ENCODE measurements at regions not wholly inside any gene's neighbourhood (a gene's known extent, or its start where the extent isn't known, plus 50 kb on each side); places are given as distances from the start of the nearest gene placed in this dataset.
"Not testable (repeated sequence)": the region's sequence is repeated elsewhere in the genome, so short reads cannot be mapped to it uniquely, and the experiment has no call there.

GRCh38 chr2:52520644-52521043 is 1247.0 kb upstream of the CHAC2 start:
- FAIRE-seq, result no peak

- FAIRE-seq, result no peak
Measured at GRCh38 chr2:52518678-52519077, 1248.9 kb upstream of the CHAC2 start.

- FAIRE-seq, result no peak
Measured at GRCh38 chr2:52512760-52513159, 1254.8 kb upstream of the CHAC2 start.

- FAIRE-seq, result no peak
Measured at GRCh38 chr2:52510432-52510831, 1257.2 kb upstream of the CHAC2 start.

- FAIRE-seq, result no peak
Measured at GRCh38 chr2:52502476-52502860, 1265.1 kb upstream of the CHAC2 start.

GRCh38 chr2:52501715-52502475 is 1265.7 kb upstream of the CHAC2 start:
- FAIRE-seq, result no peak

- FAIRE-seq, result no peak
Measured at GRCh38 chr2:52500561-52500960, 1267.0 kb upstream of the CHAC2 start.

GRCh38 chr2:52498077-52498750 is 1269.4 kb upstream of the CHAC2 start:
- FAIRE-seq, result no peak

- FAIRE-seq, result no peak
Measured at GRCh38 chr2:52495816-52496215, 1271.8 kb upstream of the CHAC2 start.

- FAIRE-seq, result no peak
Measured at GRCh38 chr2:52477166-52477565, 1290.4 kb upstream of the CHAC2 start.

GRCh38 chr2:52475590-52475989 is 1292.0 kb upstream of the CHAC2 start:
- no peak for FAIRE-seq

GRCh38 chr2:52474091-52474490 is 1293.5 kb upstream of the CHAC2 start:
- FAIRE-seq, result no peak

- FAIRE-seq, result no peak
Measured at GRCh38 chr2:52473526-52473925, 1294.1 kb upstream of the CHAC2 start.

- FAIRE-seq, result not testable (repeated sequence)
Measured at GRCh38 chr2:52470457-52470856, 1297.1 kb upstream of the CHAC2 start.

- no peak for FAIRE-seq
Measured at GRCh38 chr2:52467189-52467588, 1300.4 kb upstream of the CHAC2 start.

GRCh38 chr2:52465287-52465686 is 1302.3 kb upstream of the CHAC2 start:
- no peak for FAIRE-seq

GRCh38 chr2:52463457-52463856 is 1304.1 kb upstream of the CHAC2 start:
- FAIRE-seq, result no peak

- FAIRE-seq, result no peak
Measured at GRCh38 chr2:52456561-52457377, 1310.8 kb upstream of the CHAC2 start.

GRCh38 chr2:52454962-52455361 is 1312.6 kb upstream of the CHAC2 start:
- no peak for FAIRE-seq

- FAIRE-seq, result no peak
Measured at GRCh38 chr2:52452201-52452600, 1315.4 kb upstream of the CHAC2 start.

GRCh38 chr2:52445686-52446085 is 1321.9 kb upstream of the CHAC2 start:
- FAIRE-seq, result no peak

- no peak for FAIRE-seq
Measured at GRCh38 chr2:52431352-52431760, 1336.2 kb upstream of the CHAC2 start.

- FAIRE-seq, result no peak
Measured at GRCh38 chr2:52429740-52430139, 1337.9 kb upstream of the CHAC2 start.

- FAIRE-seq, result no peak
Measured at GRCh38 chr2:52429171-52429570, 1338.4 kb upstream of the CHAC2 start.
